Vagina (tissue), 2 donors: ENCODE measurements at regions not wholly inside any gene's neighbourhood (a gene's known extent, or its start where the extent isn't known, plus 50 kb on each side); places are given as distances from the start of the nearest gene placed in this dataset.

Experiments
- POLR2AphosphoS5 ChIP-seq, 2 donors: sonication (generic); formaldehyde crosslinking; IDR thresholded peaks; one replicate each; pipeline ENCODE4 v1.9.0; 2017; ENCODE audit warnings: antibody characterized with exemption in 2 of 2, mild to moderate bottlenecking in 2 of 2, low read depth in 1 of 2; ENCODE audit not compliant: insufficient read depth in 1 of 2
- TF ChIP-seq, protein P1 (sequence below), 3 experiments: fragments of 450-650 bp in 2 of 3; fragments of 200-600 bp in 1 of 3; sonication (generic) in 1 of 3; IDR thresholded peaks; one replicate each; pipeline ENCODE4 v1.5.1; 2017 to 2019; ENCODE audit warnings: antibody characterized with exemption in 3 of 3, mild to moderate bottlenecking in 2 of 3, moderate library complexity in 2 of 3

GRCh38 chr12:125424909-125425308 is 359.7 kb downstream of the AACS start:
- TF ChIP-seq, protein P1, sequence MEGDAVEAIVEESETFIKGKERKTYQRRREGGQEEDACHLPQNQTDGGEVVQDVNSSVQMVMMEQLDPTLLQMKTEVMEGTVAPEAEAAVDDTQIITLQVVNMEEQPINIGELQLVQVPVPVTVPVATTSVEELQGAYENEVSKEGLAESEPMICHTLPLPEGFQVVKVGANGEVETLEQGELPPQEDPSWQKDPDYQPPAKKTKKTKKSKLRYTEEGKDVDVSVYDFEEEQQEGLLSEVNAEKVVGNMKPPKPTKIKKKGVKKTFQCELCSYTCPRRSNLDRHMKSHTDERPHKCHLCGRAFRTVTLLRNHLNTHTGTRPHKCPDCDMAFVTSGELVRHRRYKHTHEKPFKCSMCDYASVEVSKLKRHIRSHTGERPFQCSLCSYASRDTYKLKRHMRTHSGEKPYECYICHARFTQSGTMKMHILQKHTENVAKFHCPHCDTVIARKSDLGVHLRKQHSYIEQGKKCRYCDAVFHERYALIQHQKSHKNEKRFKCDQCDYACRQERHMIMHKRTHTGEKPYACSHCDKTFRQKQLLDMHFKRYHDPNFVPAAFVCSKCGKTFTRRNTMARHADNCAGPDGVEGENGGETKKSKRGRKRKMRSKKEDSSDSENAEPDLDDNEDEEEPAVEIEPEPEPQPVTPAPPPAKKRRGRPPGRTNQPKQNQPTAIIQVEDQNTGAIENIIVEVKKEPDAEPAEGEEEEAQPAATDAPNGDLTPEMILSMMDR (IDR thresholded peaks at IDR 0.05) = no peak
- TF ChIP-seq POLR2AphosphoS5 (IDR thresholded peaks at IDR 0.05; ENCODE audit: insufficient read depth in 1 of 2, low read depth in 1 of 2) = no peak
